Activated T-cell treated with anti-CD3 and anti-CD28 coated beads, Interleukin-2, amount 50 U/mL, for 72 hours (primary cell): ENCODE measurements at regions not wholly inside any gene's neighbourhood (a gene's known extent, or its start where the extent isn't known, plus 50 kb on each side); places are given as distances from the start of the nearest gene placed in this dataset.
A peak's percentile ranks its signal among the peaks of the same experiment; 100 is the strongest.

ENCODE experiments used
- ATAC-seq, 2 donors: fragments of 150-1000 bp; cut with Tn5 transposase; replicated peaks in 1 of 2; 2 replicates each; pipeline ENCODE4 v1.10.0; 2021; ENCODE audit warnings: moderate library complexity in 2 of 2, mild to moderate bottlenecking in 1 of 2
- DNase-seq, 2 donors: peaks; one replicate each; pipeline ENCODE4 v3.0.0; 2021 to 2022; ENCODE audit warnings: mixed read lengths in 1 of 2
- H3K27ac Mint-ChIP-seq: one replicate; pipeline ENCODE4 v1.8.0; 2022; ENCODE audit warnings: mild to moderate bottlenecking, moderate library complexity, mixed read lengths
- H3K27me3 Mint-ChIP-seq: one replicate; pipeline ENCODE4 v1.8.0; 2022; ENCODE audit warnings: low read depth, mixed read lengths
- H3K36me3 Mint-ChIP-seq, 2 donors: one replicate each; pipeline ENCODE4 v1.8.0; 2022; ENCODE audit warnings: mixed read lengths in 2 of 2, mild to moderate bottlenecking in 1 of 2; ENCODE audit not compliant: insufficient read depth in 2 of 2
- H3K4me1 Mint-ChIP-seq: one replicate; pipeline ENCODE4 v1.8.0; 2022; ENCODE audit warnings: low read depth, mixed read lengths
- H3K4me3 Mint-ChIP-seq, 2 donors: one replicate each; pipeline ENCODE4 v1.8.0; 2022; ENCODE audit warnings: mild to moderate bottlenecking in 2 of 2, mixed read lengths in 2 of 2, moderate library complexity in 2 of 2
- H3K9me3 Mint-ChIP-seq, 2 donors: one replicate each; pipeline ENCODE4 v1.8.0; 2022; ENCODE audit warnings: mixed read lengths in 2 of 2

- ATAC-seq: no peak
- no peaks in the 10 kb centered on the region for H3K4me1 Mint-ChIP-seq
- peaks cover 0 to 3% of the 10 kb centered on the region in 2 donors for H3K36me3 Mint-ChIP-seq
- DNase-seq: no peak
- H3K27ac Mint-ChIP-seq: no peak overlapping the region
- H3K4me3 Mint-ChIP-seq: no peak overlapping the region
- peaks cover 32% of the 10 kb centered on the region for H3K27me3 Mint-ChIP-seq
- no peaks in the 10 kb centered on the region for H3K9me3 Mint-ChIP-seq
Measured at GRCh38 chrX:46386511-46386910, 158.7 kb downstream of the ZNF674 start.

GRCh38 chrX:46383006-46383405, 162.2 kb downstream of the ZNF674 start:
- peak in 1 of 2 donors; percentile 72 for ATAC-seq

GRCh38 chrX:46382595-46382994, 162.6 kb downstream of the ZNF674 start:
- DNase-seq (no peak), ATAC-seq (peak in 1 of 2 donors; percentile 51)
- H3K4me1 Mint-ChIP-seq: no peaks in the 10 kb centered on the region
- H3K27ac Mint-ChIP-seq: no peak overlapping the region
- peaks cover 32% of the 10 kb centered on the region for H3K27me3 Mint-ChIP-seq
- H3K36me3 Mint-ChIP-seq: no peaks in the 10 kb centered on the region
- H3K9me3 Mint-ChIP-seq: no peaks in the 10 kb centered on the region
- H3K4me3 Mint-ChIP-seq: no peak overlapping the region

More at GRCh38 chrX:46383006-46383405, 162.2 kb downstream of the ZNF674 start:
- Mint-ChIP-seq H3K27ac (no peak overlapping the region), H3K4me3 (no peak overlapping the region), H3K9me3 (no peaks in the 10 kb centered on the region), H3K36me3 (no peaks in the 10 kb centered on the region), H3K27me3 (peaks cover 36% of the 10 kb centered on the region), H3K4me1 (no peaks in the 10 kb centered on the region)
- DNase-seq: no peak

DNA sequence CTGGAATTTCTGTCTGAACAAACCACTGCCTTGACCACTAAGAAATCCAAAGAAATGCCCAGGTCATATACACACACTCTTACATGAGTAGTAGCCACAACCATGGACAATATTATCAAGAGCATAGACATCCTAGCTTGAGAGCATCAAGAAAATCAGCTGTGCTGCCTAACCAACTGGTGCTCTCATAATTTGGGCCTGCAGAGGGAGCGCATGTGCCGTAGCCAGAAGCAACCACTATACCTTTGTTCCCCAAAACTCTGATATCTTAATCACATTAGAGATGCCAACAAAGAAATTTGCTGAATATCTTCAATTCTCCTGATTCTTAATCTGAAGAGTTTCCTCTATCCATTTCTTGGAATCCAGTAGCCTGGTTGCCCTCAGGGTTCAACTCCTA, 163.6 kb downstream of the ZNF674 start:
- H3K9me3 Mint-ChIP-seq: no peaks in the 10 kb centered on the region
- peak; percentile 8 to 36 for DNase-seq
- H3K27ac Mint-ChIP-seq: no peak overlapping the region
- H3K36me3 Mint-ChIP-seq: no peaks in the 10 kb centered on the region
- no peaks in the 10 kb centered on the region for H3K4me1 Mint-ChIP-seq
- peaks cover 29% of the 10 kb centered on the region for H3K27me3 Mint-ChIP-seq
- no peak overlapping the region for H3K4me3 Mint-ChIP-seq
- no peak for ATAC-seq

DNA sequence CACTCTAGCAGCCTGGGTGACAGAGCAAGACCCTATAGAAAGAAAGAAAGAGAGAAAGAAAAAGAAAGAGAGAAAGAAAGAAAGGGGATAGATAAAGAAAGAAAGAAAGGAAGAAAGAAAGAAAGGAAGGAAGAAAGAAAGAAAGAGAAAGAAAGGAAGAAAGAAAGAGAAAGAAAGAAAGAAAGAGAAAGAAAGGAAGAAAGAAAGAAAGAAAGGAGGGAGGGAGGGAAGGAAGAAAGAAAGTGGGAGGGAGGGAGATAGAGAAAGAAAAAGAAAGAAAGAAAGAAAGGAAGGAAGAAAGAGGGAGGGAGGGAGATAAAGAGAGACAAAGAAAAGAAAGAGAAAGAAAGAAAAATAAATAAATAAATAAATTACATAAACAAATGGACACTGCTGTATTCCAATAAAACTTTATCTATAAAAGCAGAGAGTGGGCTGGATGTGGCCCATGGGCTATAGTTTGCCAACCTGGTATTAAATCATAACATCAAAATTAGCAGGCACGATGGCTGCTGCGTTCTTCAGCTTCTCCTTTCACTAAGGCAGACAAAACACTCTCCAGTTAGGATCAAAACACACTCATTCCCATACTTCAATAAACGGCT, 165.0 kb downstream of the ZNF674 start:
- no peak overlapping the region for H3K4me3 Mint-ChIP-seq
- DNase-seq (no peak), ATAC-seq (no peak)
- H3K4me1 Mint-ChIP-seq: peaks cover 8% of the 10 kb centered on the region
- H3K27me3 Mint-ChIP-seq: peaks cover 18% of the 10 kb centered on the region
- peak overlapping the region; percentile 85 for H3K27ac Mint-ChIP-seq
- H3K9me3 Mint-ChIP-seq: no peaks in the 10 kb centered on the region
- no peaks in the 10 kb centered on the region for H3K36me3 Mint-ChIP-seq

DNA sequence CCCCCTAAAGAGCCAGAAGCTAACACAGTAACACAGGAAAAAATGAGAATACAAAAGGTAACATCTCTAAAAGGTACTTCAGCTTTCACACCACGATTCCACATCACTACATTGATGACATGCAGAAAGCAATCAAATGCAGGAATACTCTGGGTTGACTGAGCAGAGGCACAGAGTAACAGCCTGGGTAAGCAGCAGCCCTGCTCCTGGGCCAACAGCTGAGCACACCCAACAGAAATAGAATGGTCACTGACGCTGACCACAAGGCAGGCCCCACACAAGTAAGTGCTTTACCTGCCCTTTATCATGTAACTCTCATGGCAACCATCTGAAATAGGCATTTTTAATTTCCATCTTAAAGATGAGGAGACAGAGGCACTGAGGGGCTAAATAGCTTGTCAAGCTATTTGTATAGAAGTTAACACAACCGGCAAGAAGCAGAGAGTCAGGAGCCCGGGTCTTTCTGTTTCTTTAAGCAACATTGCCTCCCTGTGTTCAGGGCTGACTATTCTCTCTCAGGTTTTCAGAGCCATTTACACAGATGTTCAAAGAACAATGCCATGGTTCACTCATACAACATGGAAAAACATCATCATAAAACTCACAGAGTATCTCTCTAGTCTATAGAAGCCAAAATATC, 168.9 kb downstream of the ZNF674 start:
- H3K36me3 Mint-ChIP-seq: no peaks in the 10 kb centered on the region
- no peak overlapping the region for H3K27ac Mint-ChIP-seq
- H3K4me1 Mint-ChIP-seq: peaks cover 13% of the 10 kb centered on the region
- ATAC-seq (peak; percentile 74 to 83), DNase-seq (peak; percentile 17 to 19)
- peaks cover 30% of the 10 kb centered on the region for H3K27me3 Mint-ChIP-seq
- H3K9me3 Mint-ChIP-seq: no peaks in the 10 kb centered on the region
- no peak overlapping the region for H3K4me3 Mint-ChIP-seq

GRCh38 chrX:46375831-46376230, 169.4 kb downstream of the ZNF674 start:
- no peak overlapping the region for H3K4me3 Mint-ChIP-seq
- H3K27ac Mint-ChIP-seq: no peak overlapping the region
- peaks cover 13% of the 10 kb centered on the region for H3K4me1 Mint-ChIP-seq
- ATAC-seq: no peak
- no peaks in the 10 kb centered on the region for H3K36me3 Mint-ChIP-seq
- no peaks in the 10 kb centered on the region for H3K9me3 Mint-ChIP-seq
- no peak for DNase-seq
- peaks cover 28% of the 10 kb centered on the region for H3K27me3 Mint-ChIP-seq

- no peaks in the 10 kb centered on the region for H3K9me3 Mint-ChIP-seq
- ATAC-seq (no peak), DNase-seq (no peak)
- H3K27ac Mint-ChIP-seq: no peak overlapping the region
- no peak overlapping the region for H3K4me3 Mint-ChIP-seq
- peaks cover 28% of the 10 kb centered on the region for H3K27me3 Mint-ChIP-seq
- no peaks in the 10 kb centered on the region for H3K36me3 Mint-ChIP-seq
- peaks cover 13% of the 10 kb centered on the region for H3K4me1 Mint-ChIP-seq
Measured at GRCh38 chrX:46374371-46374770, 170.8 kb downstream of the ZNF674 start.

- Mint-ChIP-seq H3K9me3 (no peaks in the 10 kb centered on the region), H3K27me3 (peaks cover 1% of the 10 kb centered on the region), H3K4me3 (no peak overlapping the region), H3K4me1 (no peaks in the 10 kb centered on the region), H3K27ac (no peak overlapping the region), H3K36me3 (no peaks in the 10 kb centered on the region)
- ATAC-seq (no peak), DNase-seq (no peak)
Measured at GRCh38 chrX:46367491-46367890, 177.7 kb downstream of the ZNF674 start.

DNA sequence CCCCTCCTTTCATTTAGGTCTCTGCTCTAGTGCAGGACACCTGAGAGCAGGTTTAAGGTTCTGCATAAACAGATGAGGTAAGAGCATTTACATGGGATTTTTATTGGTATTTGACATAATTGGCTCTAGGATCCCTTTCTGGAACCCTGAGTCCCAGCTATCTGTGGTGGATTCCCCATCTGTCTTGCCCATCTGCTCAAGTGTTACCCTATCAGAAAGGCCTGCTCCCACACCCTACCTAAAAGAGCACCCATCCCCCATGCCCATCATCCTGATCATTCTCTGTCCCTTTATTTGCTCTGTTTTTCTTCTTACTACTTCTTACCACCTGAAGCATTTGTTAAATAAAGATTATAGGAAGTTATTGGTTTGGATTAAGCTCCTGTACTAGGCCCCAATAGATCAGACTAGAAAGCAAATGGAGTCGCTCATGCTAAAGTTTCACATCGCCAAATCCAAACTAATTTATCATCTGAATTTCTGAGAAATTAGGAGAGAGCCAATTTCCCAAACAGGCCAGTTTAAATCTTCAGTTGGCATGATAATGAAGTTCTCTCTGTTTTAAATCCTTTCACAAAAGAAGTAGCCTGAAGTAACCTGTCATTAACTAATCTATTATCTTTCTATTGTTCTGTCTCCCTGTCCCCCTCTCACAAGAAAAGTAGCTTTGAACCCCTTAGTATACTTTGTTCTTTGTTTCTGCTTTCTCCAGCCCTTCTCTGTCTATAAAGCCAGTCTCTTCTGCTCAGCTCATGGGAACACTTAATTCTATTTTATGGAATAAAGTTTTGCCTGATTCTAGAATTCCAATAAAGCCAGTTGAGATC, 178.6 kb downstream of the ZNF674 start:
- Mint-ChIP-seq H3K9me3 (no peaks in the 10 kb centered on the region), H3K27ac (no peak overlapping the region), H3K4me1 (no peaks in the 10 kb centered on the region), H3K27me3 (no peaks in the 10 kb centered on the region), H3K36me3 (no peaks in the 10 kb centered on the region), H3K4me3 (no peak overlapping the region)
- ATAC-seq: no peak
- DNase-seq: no peak

GRCh38 chrX:46354481-46354880, 190.7 kb downstream of the ZNF674 start:
- no peak for DNase-seq
- Mint-ChIP-seq H3K27me3 (peaks cover 7% of the 10 kb centered on the region), H3K9me3 (peaks cover 1 to 2% of the 10 kb centered on the region in 2 donors), H3K27ac (no peak overlapping the region), H3K36me3 (no peaks in the 10 kb centered on the region), H3K4me3 (no peak overlapping the region), H3K4me1 (no peaks in the 10 kb centered on the region)
- ATAC-seq: no peak

DNA sequence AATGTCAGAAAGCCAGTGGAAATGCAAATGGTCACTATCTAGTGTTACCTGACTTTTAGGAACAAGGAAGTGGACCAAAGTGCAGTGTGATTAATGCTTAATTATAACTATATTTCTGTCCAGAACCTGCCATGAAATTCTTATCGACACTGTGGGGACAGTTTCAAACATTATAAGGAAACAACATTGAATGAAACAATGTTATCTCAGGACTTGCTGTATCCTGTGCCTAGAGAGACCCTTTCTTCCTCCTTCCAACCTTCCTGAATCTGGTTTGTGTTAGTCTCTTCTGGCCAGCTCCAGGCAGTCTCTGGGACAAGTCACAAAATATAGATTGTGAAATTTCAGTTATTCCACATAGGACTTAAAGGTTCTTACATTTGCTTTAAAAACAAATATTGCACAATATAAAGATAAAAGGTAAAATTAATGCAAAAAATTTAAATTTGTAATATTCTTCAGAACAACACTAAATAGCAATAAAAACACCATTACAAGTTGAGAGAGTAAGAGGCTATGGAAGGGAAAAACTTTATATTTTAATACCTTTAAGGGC, 203.4 kb downstream of the ZNF674 start:
- Mint-ChIP-seq H3K27ac (no peak overlapping the region), H3K4me3 (no peak overlapping the region), H3K36me3 (peaks cover 1% of the 10 kb centered on the region in 2 donors), H3K4me1 (no peaks in the 10 kb centered on the region), H3K9me3 (peaks cover 0 to 5% of the 10 kb centered on the region in 2 donors), H3K27me3 (peaks cover 51% of the 10 kb centered on the region)
- ATAC-seq (no peak), DNase-seq (no peak)

GRCh38 chrX:46340696-46341095, 204.5 kb downstream of the ZNF674 start:
- no peaks in the 10 kb centered on the region for H3K36me3 Mint-ChIP-seq
- H3K27ac Mint-ChIP-seq: no peak overlapping the region
- ATAC-seq: peak; percentile 41 to 43
- peaks cover 0 to 2% of the 10 kb centered on the region in 2 donors for H3K9me3 Mint-ChIP-seq
- no peak for DNase-seq
- no peaks in the 10 kb centered on the region for H3K4me1 Mint-ChIP-seq
- H3K4me3 Mint-ChIP-seq: no peak overlapping the region
- H3K27me3 Mint-ChIP-seq: peaks cover 49% of the 10 kb centered on the region
